DOHH2 (cell line): ENCODE measurements at regions not wholly inside any gene's neighbourhood (a gene's known extent, or its start where the extent isn't known, plus 50 kb on each side); places are given as distances from the start of the nearest gene placed in this dataset.
"Not testable (repeated sequence)": the region's sequence is repeated elsewhere in the genome, so short reads cannot be mapped to it uniquely, and the experiment has no call there.

ENCODE experiments used
- CTCF ChIP-seq: fragments of 200-600 bp; sonication (generic); IDR thresholded peaks from one replicate; pipeline ENCODE4 v1.5.1; 2014; ENCODE audit warnings: antibody characterized with exemption, mild to moderate bottlenecking, low read depth, low read length; ENCODE audit not compliant: poor library complexity, severe bottlenecking
- EZH2phosphoT487 ChIP-seq: fragments of 200-600 bp; sonication (generic); IDR thresholded peaks from 2 replicates; pipeline ENCODE4 v1.6.1; 2017; ENCODE audit warnings: borderline replicate concordance, mild to moderate bottlenecking, antibody characterized with exemption, low read length, moderate library complexity, mixed read lengths

DNA sequence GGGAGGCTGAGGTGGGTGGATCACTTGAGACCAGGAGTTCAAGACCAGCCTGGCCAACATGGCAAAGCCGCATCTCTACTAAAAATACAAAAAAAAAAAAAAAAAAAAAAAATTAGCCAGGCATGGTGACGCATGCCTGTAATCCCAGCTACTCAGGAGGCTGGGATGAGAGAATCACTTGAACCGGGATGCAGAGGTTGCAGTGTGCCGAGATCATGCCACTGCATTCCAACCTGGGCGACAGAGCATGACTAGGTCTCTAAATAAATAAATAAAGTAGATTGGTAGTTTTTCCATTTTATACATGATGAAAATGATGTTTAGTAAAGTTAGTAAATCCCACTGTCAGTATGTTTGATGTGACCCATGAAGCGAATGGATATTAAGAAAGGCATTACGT lies 531.0 kb upstream of the SPRY2 start:
- TF ChIP-seq CTCF, EZH2phosphoT487: not testable (repeated sequence)
